ENCODE measurements at regions not wholly inside any gene's neighbourhood (a gene's known extent, or its start where the extent isn't known, plus 50 kb on each side); places are given as distances from the start of the nearest gene placed in this dataset.
"Not testable (repeated sequence)": the region's sequence is repeated elsewhere in the genome, so short reads cannot be mapped to it uniquely, and the experiment has no call there.

DNA sequence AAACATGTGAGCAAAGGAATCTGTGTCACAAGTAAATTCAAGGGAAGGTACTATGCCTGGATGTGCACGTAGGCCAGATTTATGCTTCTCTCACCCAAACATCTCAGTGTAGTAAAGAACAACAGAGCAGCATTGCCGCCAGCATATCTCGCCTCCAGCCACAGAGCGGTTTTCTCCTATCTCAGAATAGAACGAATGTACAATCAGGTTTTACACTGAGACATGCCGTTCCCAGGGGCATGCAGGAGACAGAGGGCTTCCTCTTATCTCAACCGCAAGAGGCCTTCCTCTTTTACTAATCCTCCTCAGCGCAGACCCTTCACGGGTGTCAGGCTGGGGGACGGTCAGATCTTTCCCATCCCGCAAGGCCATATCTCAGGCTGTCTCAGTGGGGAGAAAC lies 175.3 kb downstream of the RPIA start:
- DNase-seq: no peak

DNA sequence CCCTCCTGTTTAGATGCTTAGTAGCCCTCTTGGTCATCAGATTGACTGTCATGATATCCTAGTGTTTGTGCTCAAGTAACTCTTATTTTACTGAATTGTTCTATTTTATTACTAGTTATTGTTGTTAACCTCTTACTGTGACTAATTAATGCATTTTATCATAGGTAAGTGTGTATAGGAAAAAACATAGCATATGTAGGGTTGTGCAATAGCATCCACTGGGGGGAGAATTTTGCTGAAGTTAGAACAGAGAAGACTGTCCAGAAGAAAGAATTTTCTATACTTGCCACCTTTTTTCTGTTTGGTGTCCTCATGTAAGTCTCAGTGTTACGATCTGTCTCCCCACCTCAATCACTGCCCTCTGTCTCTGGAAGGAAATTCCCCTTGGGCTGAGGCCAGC lies 177.4 kb downstream of the RPIA start:
- no peak for DNase-seq

- DNase-seq: no peak
Measured at GRCh38 chr2:88870267-88870839, 178.9 kb downstream of the RPIA start.

GRCh38 chr2:88871336-88871735 lies 179.9 kb downstream of the RPIA start:
- no peak for DNase-seq

DNA sequence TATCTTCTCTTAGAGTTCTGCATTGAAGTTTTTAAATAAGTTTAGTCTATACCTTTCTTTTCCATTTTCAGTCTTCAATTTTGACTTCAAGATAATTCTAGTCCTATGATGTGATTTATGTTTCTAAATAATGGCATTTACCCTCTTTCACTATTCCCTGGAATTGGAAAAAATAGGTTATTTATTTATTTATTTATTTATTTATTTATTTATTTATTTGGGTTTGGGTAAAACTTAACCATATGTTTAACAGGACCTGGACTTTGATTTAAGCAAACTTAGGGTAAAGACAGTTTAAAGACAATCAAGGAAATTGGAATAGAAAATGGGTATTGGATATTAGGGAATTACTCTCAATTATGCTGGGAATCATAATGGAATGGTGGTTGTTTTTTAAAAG lies 182.1 kb downstream of the RPIA start:
- no peak for DNase-seq

- DNase-seq: peak; percentile 7
Measured at GRCh38 chr2:88874063-88874657, 182.7 kb downstream of the RPIA start.

DNA sequence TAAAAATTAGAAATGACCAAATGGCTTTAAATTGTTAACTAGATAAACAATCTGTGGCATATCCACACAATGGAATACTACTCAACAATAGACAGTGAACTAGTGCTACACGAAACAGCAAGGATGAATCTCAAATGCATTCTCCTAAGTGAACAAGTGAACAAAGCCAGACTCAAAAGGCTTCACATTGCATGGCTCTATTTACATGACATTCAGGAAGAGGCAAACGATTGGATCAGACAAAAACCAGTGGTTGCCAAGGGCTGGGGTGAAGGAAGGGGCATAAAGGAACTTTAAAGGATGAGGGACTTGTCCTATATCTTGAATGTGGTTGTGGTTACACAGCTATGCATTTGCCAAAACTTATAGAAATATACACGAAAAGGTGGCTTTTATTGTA lies 184.3 kb downstream of the RPIA start:
- DNase-seq: no peak

DNA sequence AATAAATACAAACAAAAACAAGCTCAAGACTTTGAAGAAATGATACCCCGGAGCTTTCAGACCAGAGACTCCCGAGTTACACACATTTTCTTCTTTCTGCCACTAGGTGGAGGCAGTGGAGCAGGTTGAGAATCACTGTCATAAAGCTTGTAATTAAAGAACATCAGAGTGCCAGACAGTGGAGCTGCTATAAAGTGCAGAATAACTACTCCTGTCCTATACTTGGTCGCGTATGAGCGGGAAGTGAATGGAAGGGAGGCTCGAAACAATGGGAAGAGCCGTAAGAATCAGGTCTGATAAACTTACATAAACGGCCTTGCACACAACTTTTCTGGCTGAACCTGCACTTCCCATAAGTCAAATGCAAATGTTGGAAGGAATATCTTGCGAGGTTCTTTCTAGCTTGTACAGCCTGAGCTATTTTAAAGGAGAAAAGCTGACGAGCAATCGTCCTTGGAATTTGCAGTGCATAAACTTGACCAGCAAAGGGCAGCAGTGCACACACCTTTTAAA lies 189.0 kb downstream of the RPIA start:
- DNase-seq: peak; percentile 66

DNA sequence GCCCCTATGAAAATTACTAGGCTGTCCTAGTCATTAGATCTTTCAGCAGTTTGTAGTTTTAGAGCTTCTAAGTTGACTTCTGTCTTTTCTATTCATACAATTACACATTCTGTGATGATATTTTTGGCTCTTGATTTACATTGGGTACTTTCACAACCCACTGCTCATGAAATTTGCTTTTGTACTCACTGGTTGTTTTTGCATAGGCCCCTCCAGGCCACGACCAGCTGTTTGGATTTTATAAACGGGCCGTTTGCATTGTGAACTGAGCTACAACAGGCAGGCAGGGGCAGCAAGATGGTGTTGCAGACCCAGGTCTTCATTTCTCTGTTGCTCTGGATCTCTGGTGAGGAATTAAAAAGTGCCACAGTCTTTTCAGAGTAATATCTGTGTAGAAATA lies 193.8 kb downstream of the RPIA start:
- DNase-seq: no peak

- no peak for DNase-seq
Measured at GRCh38 chr2:88885679-88886416, 194.4 kb downstream of the RPIA start.

GRCh38 chr2:88887466-88887865 lies 196.0 kb downstream of the RPIA start:
- not testable (repeated sequence) for DNase-seq

- no peak for DNase-seq
Measured at GRCh38 chr2:88892207-88892606, 200.7 kb downstream of the RPIA start.

DNA sequence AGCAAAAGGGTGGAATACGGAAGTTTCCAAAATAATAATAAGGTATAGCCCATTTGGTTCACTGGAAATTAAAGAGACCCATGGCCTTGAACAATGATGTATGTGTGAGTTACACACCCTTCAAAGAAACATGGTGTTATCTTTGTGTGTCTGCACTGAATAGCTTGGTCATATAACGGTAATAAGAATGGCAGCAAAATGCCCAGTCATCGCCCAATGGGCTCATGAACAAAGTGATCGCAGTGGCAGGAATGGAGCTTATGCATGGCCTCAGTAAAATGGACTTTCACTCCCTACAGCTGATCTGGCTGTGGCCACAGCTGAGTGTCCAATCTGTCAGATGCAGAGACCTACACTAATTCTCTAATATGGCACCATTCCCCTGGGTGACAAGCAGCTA lies 201.3 kb downstream of the RPIA start:
- DNase-seq: no peak

- peak; percentile 73 for DNase-seq
Measured at GRCh38 chr2:88896971-88897370, 205.5 kb downstream of the RPIA start.

- no peak for DNase-seq
Measured at GRCh38 chr2:88897715-88898114, 206.2 kb downstream of the RPIA start.

DNA sequence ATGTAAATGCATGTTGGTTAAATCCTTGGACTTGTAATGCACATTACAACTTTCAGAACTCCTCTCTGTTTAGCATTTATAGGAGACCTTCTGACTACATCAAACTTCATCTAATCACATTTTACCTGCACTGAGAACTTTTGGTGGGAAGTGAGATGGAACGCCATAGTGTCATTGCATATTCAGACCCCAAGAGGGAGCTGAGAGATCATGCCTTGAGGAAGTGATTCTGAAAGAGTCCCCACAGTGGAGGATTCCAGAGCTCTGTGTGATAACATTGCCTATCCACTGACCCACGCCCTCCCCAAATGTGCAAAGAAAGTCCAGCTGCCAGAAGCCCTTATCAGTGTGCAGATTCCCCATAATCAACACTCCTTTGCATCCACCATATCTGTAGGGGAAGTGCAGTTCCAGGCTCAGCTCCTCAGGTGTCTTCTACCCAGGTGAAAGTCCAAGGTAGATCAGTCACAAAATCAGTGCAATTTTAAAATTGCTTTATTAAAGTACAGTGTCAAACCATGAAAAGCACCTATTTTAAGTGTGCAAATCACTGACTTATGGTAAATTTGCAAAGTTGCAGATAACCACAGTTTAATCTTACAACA lies 212.4 kb downstream of the RPIA start:
- no peak for DNase-seq

DNA sequence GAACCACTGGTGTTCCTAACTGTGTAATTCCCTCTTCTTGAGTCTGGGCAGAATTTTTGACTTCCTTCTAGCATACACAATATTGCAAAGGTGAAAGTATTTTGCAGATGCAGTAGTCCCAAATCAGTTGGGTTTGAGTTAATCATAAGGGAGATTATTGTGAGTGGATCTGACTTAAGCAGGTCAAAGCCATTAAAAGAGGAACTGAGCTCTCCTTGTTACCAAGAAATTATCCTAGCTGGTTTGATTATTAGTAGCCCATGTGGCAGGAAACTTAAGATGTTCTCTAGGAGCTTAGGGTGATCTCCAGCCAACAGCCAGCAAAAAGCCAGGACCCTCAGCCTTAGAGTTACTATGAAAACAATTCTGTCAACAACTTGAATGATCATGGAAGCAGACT lies 221.8 kb downstream of the RPIA start:
- DNase-seq: no peak

GRCh38 chr2:88919087-88919738 lies 227.7 kb downstream of the RPIA start:
- DNase-seq: no peak

DNA sequence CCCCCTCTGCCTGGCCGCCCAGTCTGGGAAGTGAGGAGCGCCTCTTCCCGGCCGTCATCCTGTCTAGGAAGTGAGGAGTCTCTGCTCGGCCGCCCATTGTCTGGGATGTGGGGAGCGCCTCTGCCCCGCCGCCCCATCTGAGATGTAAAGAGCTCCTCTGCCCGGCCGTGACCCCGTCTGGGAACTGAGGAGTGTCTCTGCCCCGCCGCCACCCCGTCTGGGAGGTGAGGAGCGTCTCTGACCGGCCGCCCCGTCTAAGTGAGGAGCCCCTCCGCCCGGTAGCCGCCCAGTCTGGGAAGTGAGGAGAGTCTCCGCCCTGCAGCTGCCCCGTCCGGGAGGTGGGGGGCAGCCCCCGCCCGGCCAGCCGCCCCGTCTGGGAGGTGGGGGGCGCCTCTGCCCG lies 228.9 kb downstream of the RPIA start:
- not testable (repeated sequence) for DNase-seq

DNA sequence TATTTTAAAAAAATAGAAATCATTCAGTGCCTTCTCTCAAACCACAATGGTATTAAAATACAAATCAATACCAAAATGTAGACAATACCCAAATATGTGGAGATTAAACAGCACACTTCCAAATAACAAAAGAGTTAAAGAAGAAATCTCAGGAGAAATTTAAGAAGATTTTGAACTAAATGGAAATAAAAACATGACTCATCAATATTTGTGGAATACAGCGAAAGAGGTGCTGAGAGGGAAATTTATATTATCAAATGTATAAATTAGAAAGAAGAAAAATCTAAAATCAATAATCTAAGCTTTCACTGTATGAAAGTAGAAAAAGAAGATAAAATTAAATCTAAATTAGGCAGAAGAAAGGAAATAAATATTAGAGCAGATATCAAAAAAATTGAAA lies 233.1 kb downstream of the RPIA start:
- no peak for DNase-seq

DNA sequence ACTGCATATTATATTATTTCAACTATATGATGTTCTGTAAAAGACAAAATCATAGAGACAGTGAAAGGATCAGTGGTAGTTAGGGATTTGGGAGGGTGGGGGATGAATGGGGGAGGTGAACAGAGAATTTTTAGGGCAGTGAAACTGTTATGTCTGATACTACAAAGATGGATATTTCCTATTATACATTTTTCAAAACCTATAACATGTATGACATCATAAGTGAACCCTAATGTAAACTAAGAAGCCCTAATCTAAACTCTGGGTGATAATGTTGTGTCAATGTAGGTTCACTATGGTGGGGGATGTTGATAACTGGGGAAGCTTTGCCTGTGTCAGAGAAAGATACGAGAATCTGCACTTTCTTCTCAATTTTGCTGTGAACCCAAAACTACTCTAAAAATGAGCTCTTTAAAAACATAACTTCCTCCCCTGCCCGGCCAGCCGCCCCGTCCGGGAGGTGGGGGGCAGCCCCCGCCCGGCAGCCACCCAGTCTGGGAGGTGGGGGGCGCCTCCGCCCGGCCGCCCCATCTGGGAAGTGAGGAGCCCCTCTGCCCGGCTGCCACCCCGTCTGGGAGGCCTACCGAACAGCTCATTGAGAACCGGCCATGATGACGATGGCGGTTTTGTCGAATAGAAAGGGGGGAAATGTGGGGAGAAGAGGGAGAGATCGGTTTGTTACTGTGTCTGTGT lies 234.4 kb downstream of the RPIA start:
- DNase-seq: no peak

GRCh38 chr2:88927128-88927527 lies 235.7 kb downstream of the RPIA start:
- no peak for DNase-seq

GRCh38 chr2:88930659-88931058 lies 239.2 kb downstream of the RPIA start:
- no peak for DNase-seq

All from NCI-H2081 treated with DMSO at 0.1 percent for 48 hours (cell line).